Testis (tissue), 2 donors: ENCODE measurements at regions not wholly inside any gene's neighbourhood (a gene's known extent, or its start where the extent isn't known, plus 50 kb on each side); places are given as distances from the start of the nearest gene placed in this dataset.
"Not testable (repeated sequence)": the region's sequence is repeated elsewhere in the genome, so short reads cannot be mapped to it uniquely, and the experiment has no call there.

Source experiments
- DNase-seq: peaks from one replicate; pipeline ENCODE4 v3.0.0-alpha.2; 2019
- H3K27ac ChIP-seq, 2 donors: fragments of 200-600 bp; sonication (generic); one replicate each; pipeline ENCODE4 v1.5.1; 2019
- H3K27me3 ChIP-seq: fragments of 200-600 bp; sonication (generic); one replicate; pipeline ENCODE4 v1.5.1; 2019
- H3K36me3 ChIP-seq: fragments of 200-600 bp; sonication (generic); one replicate; pipeline ENCODE4 v1.5.1; 2017; ENCODE audit warnings: low read depth; ENCODE audit errors: missing control alignments
- H3K4me1 ChIP-seq: fragments of 200-600 bp; sonication (generic); one replicate; pipeline ENCODE4 v1.5.1; 2019
- H3K4me3 ChIP-seq, 2 donors: fragments of 200-600 bp; sonication (generic); one replicate each; pipeline ENCODE4 v1.5.1; 2017 to 2019
- H3K9me3 ChIP-seq: fragments of 200-600 bp; sonication (generic); one replicate; pipeline ENCODE4 v1.5.1; 2017
- CTCF ChIP-seq, 3 experiments: fragments of 450-650 bp in 2 of 3; fragments of 200-600 bp in 1 of 3; sonication (generic) in 1 of 3; IDR thresholded peaks; one replicate each; pipeline ENCODE4 v1.5.1; 2016 to 2019; ENCODE audit warnings: antibody characterized with exemption in 3 of 3, mild to moderate bottlenecking in 2 of 3, moderate library complexity in 1 of 3
- POLR2A ChIP-seq: fragments of 450-650 bp; IDR thresholded peaks from one replicate; pipeline ENCODE4 v1.6.1; 2017; ENCODE audit warnings: antibody characterized with exemption, mild to moderate bottlenecking, moderate library complexity
- WGBS, 2 donors: methylation state at CpG; one replicate each; pipeline ENCODE4 v1.1.5; 2018; 5-methylcytosine and 5-hydroxymethylcytosine counted together
- intact Hi-C: fragments of 100-400 bp; cut with DNase I; formaldehyde crosslinking; loops from one replicate; pipeline ENCODE4 v1.15.1; 2023; ENCODE audit warnings: low total_unique reads

DNA sequence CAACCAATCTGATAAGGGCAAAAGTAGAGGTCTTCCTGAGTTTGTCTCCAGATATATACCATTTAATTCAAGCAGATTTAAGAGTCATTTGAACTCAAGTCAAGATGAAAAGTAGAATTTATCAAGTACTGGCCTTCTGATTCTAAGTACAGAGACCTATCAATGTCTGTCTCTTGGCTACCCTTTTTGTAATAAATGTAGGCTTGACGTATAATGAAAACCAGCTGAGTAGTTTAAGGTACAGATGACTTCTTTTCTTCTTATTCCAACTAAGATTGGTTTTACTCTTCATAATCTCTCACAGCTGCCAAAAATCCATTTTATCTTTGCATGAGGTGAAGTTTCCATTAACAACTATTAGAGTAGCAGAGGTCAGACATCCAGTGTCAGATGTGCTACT is 867.6 kb downstream of the FAT4 start:
- intact Hi-C loops: no loop called here
- 91 to 95% methylated on average over 1 of the region's 1 CpG for WGBS, 2 donors
- no peak for TF ChIP-seq CTCF (IDR thresholded peaks at IDR 0.05)
- no peak for TF ChIP-seq POLR2A
- no peak for DNase-seq
- no peak overlapping the region for H3K27ac ChIP-seq
- no peak overlapping the region for H3K4me3 ChIP-seq
- no peaks in the 10 kb centered on the region for H3K36me3 ChIP-seq
- no peaks in the 10 kb centered on the region for H3K4me1 ChIP-seq
- H3K9me3 ChIP-seq: no peaks in the 10 kb centered on the region
- H3K27me3 ChIP-seq: no peaks in the 10 kb centered on the region

GRCh38 chr4:126182786-126183185 is 868.0 kb downstream of the FAT4 start:
- Histone ChIP-seq H3K4me3 (no peak overlapping the region), H3K27me3 (no peaks in the 10 kb centered on the region), H3K9me3 (no peaks in the 10 kb centered on the region), H3K4me1 (no peaks in the 10 kb centered on the region), H3K27ac (no peak overlapping the region), H3K36me3 (no peaks in the 10 kb centered on the region)
- TF ChIP-seq CTCF (IDR thresholded peaks at IDR 0.05) (no peak), POLR2A (no peak)
- intact Hi-C loops: no loop called here
- no peak for DNase-seq
- WGBS, 2 donors: 87 to 91% methylated on average over 2 of the region's 2 CpGs

- Histone ChIP-seq H3K36me3 (no peaks in the 10 kb centered on the region), H3K27ac (no peak overlapping the region), H3K27me3 (no peaks in the 10 kb centered on the region), H3K9me3 (no peaks in the 10 kb centered on the region), H3K4me1 (no peaks in the 10 kb centered on the region), H3K4me3 (no peak overlapping the region)
- DNase-seq: no peak
- TF ChIP-seq POLR2A (no peak), CTCF (IDR thresholded peaks at IDR 0.05) (no peak)
- intact Hi-C loops: no loop called here
- 53 to 73% methylated on average over 2 of the region's 2 CpGs for WGBS, 2 donors
Measured at GRCh38 chr4:126183206-126183605, 868.5 kb downstream of the FAT4 start.

GRCh38 chr4:126191536-126191935 is 876.8 kb downstream of the FAT4 start:
- Histone ChIP-seq H3K27me3 (no peaks in the 10 kb centered on the region), H3K36me3 (no peaks in the 10 kb centered on the region), H3K27ac (no peak overlapping the region), H3K4me3 (no peak overlapping the region), H3K4me1 (no peaks in the 10 kb centered on the region), H3K9me3 (no peaks in the 10 kb centered on the region)
- WGBS, 2 donors: 92 to 94% methylated on average over 2 of the region's 2 CpGs
- DNase-seq: no peak
- TF ChIP-seq CTCF (IDR thresholded peaks at IDR 0.05) (no peak), POLR2A (no peak)
- intact Hi-C loops: no loop called here

GRCh38 chr4:126192506-126192905 is 877.8 kb downstream of the FAT4 start:
- Histone ChIP-seq H3K27ac (no peak overlapping the region), H3K4me3 (no peak overlapping the region), H3K36me3 (no peaks in the 10 kb centered on the region), H3K9me3 (no peaks in the 10 kb centered on the region), H3K27me3 (no peaks in the 10 kb centered on the region), H3K4me1 (no peaks in the 10 kb centered on the region)
- DNase-seq: no peak
- intact Hi-C loops: no loop called here
- TF ChIP-seq POLR2A: no peak
- no peak for TF ChIP-seq CTCF (IDR thresholded peaks at IDR 0.05)
- 91 to 93% methylated on average over 6 of the region's 6 CpGs for WGBS, 2 donors

- H3K4me1 ChIP-seq, H3K27ac ChIP-seq, H3K36me3 ChIP-seq, intact Hi-C loops, H3K27me3 ChIP-seq, H3K9me3 ChIP-seq, DNase-seq: not testable (repeated sequence)
- WGBS, 2 donors: 53 to 81% methylated on average over 7 to 49 of the region's 53 CpGs
- peak overlapping the region; percentile 24 to 47 for H3K4me3 ChIP-seq
Measured at GRCh38 chr4:126201251-126202138, 886.7 kb downstream of the FAT4 start.
